Fibroblast of lung (primary cell): ENCODE measurements at regions not wholly inside any gene's neighbourhood (a gene's known extent, or its start where the extent isn't known, plus 50 kb on each side); places are given as distances from the start of the nearest gene placed in this dataset.

ENCODE experiments used
- DNase-seq, 2 donors: peaks; one replicate each; pipeline versions ENCODE4 v3.0.0 to v3.0.0-alpha.2; 2010; ENCODE audit warnings: low read depth in 2 of 2
- H2AFZ ChIP-seq: 2 replicates; pipeline ENCODE4 v1.5.1; 2012; ENCODE audit warnings: low read length, control low read depth, inconsistent platforms
- H3K27ac ChIP-seq: 2 replicates; pipeline ENCODE4 v1.5.1; 2011; ENCODE audit warnings: low read length, control low read depth; ENCODE audit not compliant: insufficient read depth
- H3K27me3 ChIP-seq: 2 replicates; pipeline ENCODE4 v1.5.1; 2011; ENCODE audit warnings: mild to moderate bottlenecking, low read length; ENCODE audit not compliant: control insufficient read depth, insufficient read depth
- H3K36me3 ChIP-seq: 2 replicates; pipeline ENCODE4 v1.5.1; 2011; ENCODE audit warnings: low read length; ENCODE audit not compliant: control insufficient read depth, insufficient read depth
- H3K4me1 ChIP-seq: 2 replicates; pipeline ENCODE4 v1.5.1; 2011; ENCODE audit warnings: low read length; ENCODE audit not compliant: control insufficient read depth, insufficient read depth; ENCODE audit errors: extremely low read depth
- H3K4me2 ChIP-seq: 2 replicates; pipeline ENCODE4 v1.5.1; 2011; ENCODE audit warnings: low read length, control low read depth; ENCODE audit not compliant: insufficient read depth; ENCODE audit errors: extremely low read depth
- H3K4me3 ChIP-seq, 4 experiments: fragments of 200-600 bp in 1 of 4; sonication (generic) in 1 of 4; replicated peaks in 1 of 4; 2 replicates each; pipeline ENCODE4 v1.5.1; 2011 to 2016; ENCODE audit warnings: low read length in 4 of 4, low read depth in 3 of 4, mild to moderate bottlenecking in 3 of 4, control low read depth in 2 of 4, inconsistent platforms in 1 of 4, mixed read lengths in 1 of 4; ENCODE audit not compliant: insufficient read depth in 1 of 4; ENCODE audit errors: control extremely low read depth in 1 of 4
- H3K79me2 ChIP-seq: 2 replicates; pipeline ENCODE4 v1.5.1; 2012; ENCODE audit warnings: mild to moderate bottlenecking, low read length, inconsistent platforms; ENCODE audit not compliant: control insufficient read depth, insufficient read depth
- H3K9ac ChIP-seq: 2 replicates; pipeline ENCODE4 v1.5.1; 2011; ENCODE audit warnings: mild to moderate bottlenecking, low read length, control low read depth; ENCODE audit not compliant: insufficient read depth
- H3K9me3 ChIP-seq: 2 replicates; pipeline ENCODE4 v1.5.1; 2012; ENCODE audit warnings: low read depth, low read length; ENCODE audit not compliant: control insufficient read depth, insufficient read depth
- H4K20me1 ChIP-seq: 2 replicates; pipeline ENCODE4 v1.5.1; 2011; ENCODE audit warnings: low read length; ENCODE audit not compliant: control insufficient read depth, insufficient read depth; ENCODE audit errors: extremely low read depth
- EZH2 ChIP-seq: IDR thresholded peaks from 2 replicates; pipeline ENCODE4 v1.5.1; 2012; ENCODE audit warnings: low read length, control low read depth, mild to moderate bottlenecking; ENCODE audit errors: missing control alignments
- TF ChIP-seq, protein P1 (sequence below), 2 donors: IDR thresholded peaks in 1 of 2; conservative IDR thresholded peaks in 1 of 2; 1 replicate in 1 of 2; 2 replicates in 1 of 2; pipeline ENCODE4 v1.5.1; 2011 to 2012; ENCODE audit warnings: low read length in 2 of 2, control low read depth in 1 of 2, inconsistent platforms in 1 of 2, low read depth in 1 of 2, mild to moderate bottlenecking in 1 of 2

DNA sequence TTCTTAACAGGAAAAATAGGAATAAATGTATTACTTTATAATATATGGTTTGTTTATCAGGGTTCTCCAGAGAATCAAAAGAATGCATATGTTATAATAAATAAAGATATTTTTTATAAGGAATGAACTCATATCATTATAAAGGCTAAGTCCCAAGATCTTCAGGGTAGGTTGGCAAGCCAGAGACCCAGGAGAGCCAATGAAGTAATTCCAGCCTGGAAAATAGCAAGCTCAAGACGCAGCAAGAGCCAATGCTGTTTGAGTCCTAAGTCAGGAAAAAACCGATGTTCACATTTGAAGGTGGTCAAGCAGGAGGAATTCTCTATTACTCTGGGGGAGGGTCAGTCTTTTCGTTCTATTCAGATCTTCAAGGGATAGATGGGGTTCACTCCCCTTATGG, 490.0 kb downstream of the PCDH20 start:
- TF ChIP-seq, protein P1, sequence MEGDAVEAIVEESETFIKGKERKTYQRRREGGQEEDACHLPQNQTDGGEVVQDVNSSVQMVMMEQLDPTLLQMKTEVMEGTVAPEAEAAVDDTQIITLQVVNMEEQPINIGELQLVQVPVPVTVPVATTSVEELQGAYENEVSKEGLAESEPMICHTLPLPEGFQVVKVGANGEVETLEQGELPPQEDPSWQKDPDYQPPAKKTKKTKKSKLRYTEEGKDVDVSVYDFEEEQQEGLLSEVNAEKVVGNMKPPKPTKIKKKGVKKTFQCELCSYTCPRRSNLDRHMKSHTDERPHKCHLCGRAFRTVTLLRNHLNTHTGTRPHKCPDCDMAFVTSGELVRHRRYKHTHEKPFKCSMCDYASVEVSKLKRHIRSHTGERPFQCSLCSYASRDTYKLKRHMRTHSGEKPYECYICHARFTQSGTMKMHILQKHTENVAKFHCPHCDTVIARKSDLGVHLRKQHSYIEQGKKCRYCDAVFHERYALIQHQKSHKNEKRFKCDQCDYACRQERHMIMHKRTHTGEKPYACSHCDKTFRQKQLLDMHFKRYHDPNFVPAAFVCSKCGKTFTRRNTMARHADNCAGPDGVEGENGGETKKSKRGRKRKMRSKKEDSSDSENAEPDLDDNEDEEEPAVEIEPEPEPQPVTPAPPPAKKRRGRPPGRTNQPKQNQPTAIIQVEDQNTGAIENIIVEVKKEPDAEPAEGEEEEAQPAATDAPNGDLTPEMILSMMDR (conservative IDR thresholded peaks at IDR 0.05 in 1 of 2, IDR thresholded peaks at IDR 0.05 in 1 of 2; ENCODE audit: low read depth in 1 of 2, low read length in 2 of 2): no peak
- TF ChIP-seq EZH2: no peak
- Histone ChIP-seq H3K79me2 (no peaks in the 10 kb centered on the region), H3K27ac (no peak overlapping the region), H2AFZ (no peak overlapping the region), H3K9me3 (no peaks in the 10 kb centered on the region), H4K20me1 (no peaks in the 10 kb centered on the region), H3K4me1 (no peaks in the 10 kb centered on the region), H3K9ac (no peak overlapping the region), H3K27me3 (no peaks in the 10 kb centered on the region), H3K36me3 (no peaks in the 10 kb centered on the region), H3K4me3 (no peak overlapping the region), H3K4me2 (no peak overlapping the region)
- no peak for DNase-seq

DNA sequence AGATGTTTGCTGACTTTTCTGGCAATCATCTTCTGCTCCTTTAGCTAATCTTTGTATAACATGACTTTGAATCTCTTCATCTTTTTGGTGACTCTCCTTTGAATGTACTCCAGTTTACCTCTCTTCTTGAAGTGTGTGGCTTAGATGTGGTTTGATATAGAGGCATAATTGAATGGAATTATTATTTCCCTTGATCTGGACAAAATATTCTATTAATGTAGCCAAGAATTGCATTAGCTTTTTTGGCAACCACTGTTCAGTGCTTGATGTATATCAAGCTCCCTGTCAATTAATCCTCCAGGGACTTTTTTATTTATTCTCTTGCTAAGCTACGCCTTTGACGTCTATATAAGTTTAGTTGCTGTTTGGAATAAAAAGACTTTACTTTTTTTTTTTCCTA, 490.8 kb downstream of the PCDH20 start:
- TF ChIP-seq, protein P1 (conservative IDR thresholded peaks at IDR 0.05 in 1 of 2, IDR thresholded peaks at IDR 0.05 in 1 of 2; ENCODE audit: low read depth in 1 of 2, low read length in 2 of 2): no peak
- no peak for TF ChIP-seq EZH2
- no peaks in the 10 kb centered on the region for H4K20me1 ChIP-seq
- H3K79me2 ChIP-seq: no peaks in the 10 kb centered on the region
- no peaks in the 10 kb centered on the region for H3K36me3 ChIP-seq
- no peak overlapping the region for H2AFZ ChIP-seq
- no peak overlapping the region for H3K4me3 ChIP-seq
- no peak overlapping the region for H3K27ac ChIP-seq
- H3K4me1 ChIP-seq: no peaks in the 10 kb centered on the region
- H3K4me2 ChIP-seq: no peak overlapping the region
- DNase-seq: no peak
- H3K9me3 ChIP-seq: no peaks in the 10 kb centered on the region
- no peaks in the 10 kb centered on the region for H3K27me3 ChIP-seq
- no peak overlapping the region for H3K9ac ChIP-seq

DNA sequence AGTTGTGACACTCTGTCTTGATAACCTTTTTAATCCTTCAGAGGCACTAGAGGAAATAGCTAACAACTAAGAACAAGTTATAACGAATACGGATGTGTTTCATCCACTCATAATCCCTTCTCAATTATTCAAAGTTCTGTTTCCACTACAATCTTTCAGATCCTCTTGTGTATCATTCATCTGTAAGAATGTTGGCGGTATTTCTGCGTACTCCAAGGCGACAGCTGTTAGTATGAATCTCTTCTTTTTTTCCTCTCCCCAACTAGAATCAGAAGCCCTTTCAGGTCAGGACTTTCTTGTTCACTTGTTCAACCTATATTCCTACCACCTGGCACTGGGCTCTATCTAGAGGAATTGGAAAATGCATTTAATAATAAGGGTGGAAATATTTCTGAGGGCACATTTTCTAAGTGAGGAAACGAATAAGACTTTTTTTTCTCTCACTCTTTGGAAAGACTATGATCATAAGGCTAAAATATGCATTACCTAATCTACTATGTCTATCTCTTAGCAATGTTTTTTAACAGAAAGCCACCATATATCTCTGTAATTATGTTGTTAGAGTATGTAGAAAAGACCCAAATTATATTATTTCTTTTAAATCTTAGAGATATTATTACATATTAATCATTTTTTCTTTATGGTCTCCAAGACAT, 492.9 kb downstream of the PCDH20 start:
- no peaks in the 10 kb centered on the region for H3K4me1 ChIP-seq
- no peaks in the 10 kb centered on the region for H3K36me3 ChIP-seq
- DNase-seq: no peak
- H4K20me1 ChIP-seq: no peaks in the 10 kb centered on the region
- H3K9me3 ChIP-seq: no peaks in the 10 kb centered on the region
- no peaks in the 10 kb centered on the region for H3K79me2 ChIP-seq
- no peak overlapping the region for H3K4me3 ChIP-seq
- H3K9ac ChIP-seq: no peak overlapping the region
- no peak for TF ChIP-seq EZH2
- TF ChIP-seq, protein P1 (conservative IDR thresholded peaks at IDR 0.05 in 1 of 2, IDR thresholded peaks at IDR 0.05 in 1 of 2; ENCODE audit: low read depth in 1 of 2, low read length in 2 of 2): no peak
- H3K4me2 ChIP-seq: no peak overlapping the region
- no peaks in the 10 kb centered on the region for H3K27me3 ChIP-seq
- H2AFZ ChIP-seq: no peak overlapping the region
- no peak overlapping the region for H3K27ac ChIP-seq
